ENCODE measurements at regions not wholly inside any gene's neighbourhood (a gene's known extent, or its start where the extent isn't known, plus 50 kb on each side); places are given as distances from the start of the nearest gene placed in this dataset.

- no peak for TF ChIP-seq POLR2A (IDR thresholded peaks at IDR 0.05)
- TF ChIP-seq CTCF (IDR thresholded peaks at IDR 0.05) = no peak
Observed at GRCh38 chr1:242854466-242854865, 330.0 kb upstream of the PLD5 start.
